GM21528 (cell line): ENCODE measurements at regions not wholly inside any gene's neighbourhood (a gene's known extent, or its start where the extent isn't known, plus 50 kb on each side); places are given as distances from the start of the nearest gene placed in this dataset.

Experiments used
- ATAC-seq: cut with Tn5 transposase; IDR thresholded peaks from one replicate; pipeline ENCODE4 v1.9.1; 2021; ENCODE audit warnings: mild to moderate bottlenecking, moderate library complexity; ENCODE audit not compliant: unreplicated experiment, low FRiP score

DNA sequence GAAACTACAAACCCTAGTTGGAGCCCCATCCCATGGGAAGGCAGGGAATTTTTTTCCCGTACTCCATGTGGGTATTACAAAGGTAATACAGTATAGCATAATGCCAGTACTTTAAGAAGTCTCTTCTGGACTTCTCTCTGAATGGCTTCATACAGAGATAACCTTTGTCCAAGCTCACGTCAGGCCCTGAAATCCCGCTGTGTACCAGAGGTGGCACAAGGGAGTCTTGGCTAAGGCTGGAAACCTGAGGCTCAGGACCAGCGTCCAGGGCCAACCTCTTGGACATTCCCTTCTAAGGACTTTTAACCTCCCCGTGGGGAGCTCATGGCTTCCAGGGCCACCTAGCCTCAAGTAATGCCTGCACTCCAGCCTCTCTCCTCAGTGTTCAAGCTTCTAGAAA, 338.9 kb upstream of the FAM241A start:
- ATAC-seq: no peak

DNA sequence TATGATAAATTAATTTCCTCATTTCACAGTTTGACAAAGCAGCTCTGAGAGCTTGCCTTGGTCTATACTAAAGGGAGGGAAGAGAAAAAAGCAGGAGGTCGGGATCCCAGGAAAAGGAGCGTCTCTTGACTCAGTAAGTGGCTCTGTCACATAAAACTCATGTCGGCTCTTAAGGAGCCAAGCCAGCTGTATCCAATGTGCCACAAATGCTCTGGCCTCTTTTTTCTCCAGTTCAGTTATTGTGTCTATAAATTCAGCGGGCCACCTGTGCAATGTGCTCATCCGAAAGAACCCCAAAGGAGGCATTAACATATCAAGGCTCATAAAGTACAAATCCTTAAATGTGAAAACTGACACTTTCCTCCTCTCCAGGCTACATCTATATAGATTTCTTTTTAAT, 337.7 kb upstream of the FAM241A start:
- no peak for ATAC-seq

DNA sequence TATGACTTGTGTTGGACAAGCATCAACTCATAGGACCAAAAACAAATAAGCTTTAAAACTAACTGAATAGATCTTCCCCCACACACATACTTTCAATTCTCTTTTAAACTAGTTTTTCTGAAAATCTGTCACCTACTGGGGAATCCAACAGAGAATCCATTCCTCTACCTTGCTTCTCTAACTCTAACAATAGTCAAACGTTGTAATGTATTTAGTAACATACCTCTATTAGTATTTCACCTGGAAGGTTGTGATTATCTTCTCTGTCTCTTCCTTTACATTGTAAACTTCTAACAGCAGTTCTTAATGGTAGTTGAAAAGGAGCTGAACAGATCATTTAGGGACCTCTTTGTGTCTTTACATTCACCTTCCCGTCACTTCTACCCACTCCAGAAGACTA, 337.1 kb upstream of the FAM241A start:
- no peak for ATAC-seq

DNA sequence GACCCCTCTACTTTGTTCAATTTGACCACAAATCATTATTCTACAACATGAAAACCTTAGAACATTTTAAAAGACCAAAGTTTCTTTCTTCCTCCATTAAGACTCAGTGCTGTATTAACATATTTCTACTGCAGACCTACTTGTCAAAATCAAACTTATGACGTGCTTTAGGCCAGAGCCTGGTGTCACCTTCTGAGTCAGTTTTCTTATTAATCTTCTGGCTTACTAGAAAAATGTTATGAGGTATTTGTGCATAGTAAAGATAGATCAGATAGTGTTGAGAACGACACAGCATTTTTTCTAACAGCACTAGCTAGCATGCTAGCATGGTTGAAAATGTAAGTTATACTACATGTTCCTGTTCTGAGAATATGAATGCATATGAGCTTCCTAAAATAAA, 333.6 kb upstream of the FAM241A start:
- ATAC-seq: no peak

DNA sequence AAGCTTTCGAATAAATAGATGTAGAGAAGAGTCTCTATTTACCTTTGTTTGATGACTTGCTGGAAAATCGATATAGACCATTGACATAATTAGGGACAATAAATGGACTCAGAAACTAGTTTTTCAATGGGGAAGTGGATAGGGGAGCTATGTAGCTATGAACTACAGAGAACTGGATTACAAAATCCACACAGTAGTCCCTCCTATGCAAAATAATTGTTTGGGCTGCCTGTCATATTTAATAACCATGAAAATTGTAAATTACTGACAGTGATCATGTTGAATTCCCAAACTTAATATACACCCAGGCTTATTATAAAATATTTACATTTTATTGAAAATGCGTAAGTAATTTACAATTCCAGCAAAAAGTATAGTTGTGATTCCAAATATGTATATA, 333.1 kb upstream of the FAM241A start:
- ATAC-seq: no peak

DNA sequence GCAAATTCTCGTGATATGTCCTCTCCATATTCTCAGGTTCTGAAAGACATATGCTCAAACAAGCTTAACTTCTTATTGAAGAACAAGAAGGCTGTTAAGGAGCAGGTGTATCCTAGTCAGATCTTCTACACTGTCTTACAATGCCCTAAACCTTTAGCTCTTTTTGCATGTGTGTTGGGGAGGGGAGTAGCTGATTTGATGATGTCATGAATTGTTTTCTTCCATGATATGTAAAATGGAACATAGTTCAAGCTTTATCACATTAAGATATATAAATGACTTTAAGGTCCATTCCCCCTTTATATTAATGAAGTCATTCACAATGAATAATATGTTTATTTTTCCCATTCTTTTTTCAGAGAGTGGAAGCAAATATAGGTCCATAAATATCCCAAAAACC, 332.5 kb upstream of the FAM241A start:
- ATAC-seq: no peak

DNA sequence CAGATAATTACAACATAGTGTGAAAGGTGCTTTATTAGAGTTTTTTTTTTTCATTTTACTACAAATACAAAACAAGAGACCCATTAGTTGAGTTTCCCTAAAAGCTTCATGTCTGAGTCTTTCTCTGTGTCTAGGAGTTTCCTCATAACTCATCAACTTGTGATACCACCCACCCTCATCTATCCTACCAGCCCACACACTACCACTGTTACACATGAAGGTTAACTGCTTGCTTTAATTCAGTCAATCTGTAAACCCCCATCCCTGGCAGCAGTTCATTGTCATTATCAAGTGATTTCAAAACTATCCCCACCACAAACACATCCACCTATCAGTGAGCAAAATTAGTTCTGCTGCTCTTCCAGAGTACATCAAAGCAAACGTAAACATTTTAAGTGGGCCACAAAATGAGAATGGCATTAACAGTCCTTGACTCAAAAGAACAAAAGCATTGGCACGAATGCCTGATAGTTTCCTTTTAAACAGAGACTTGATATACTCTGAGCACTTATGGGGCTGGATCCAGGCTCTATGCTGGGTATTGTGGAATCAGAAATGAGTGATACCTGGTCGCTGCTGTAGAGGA, 331.6 kb upstream of the FAM241A start:
- ATAC-seq: no peak

DNA sequence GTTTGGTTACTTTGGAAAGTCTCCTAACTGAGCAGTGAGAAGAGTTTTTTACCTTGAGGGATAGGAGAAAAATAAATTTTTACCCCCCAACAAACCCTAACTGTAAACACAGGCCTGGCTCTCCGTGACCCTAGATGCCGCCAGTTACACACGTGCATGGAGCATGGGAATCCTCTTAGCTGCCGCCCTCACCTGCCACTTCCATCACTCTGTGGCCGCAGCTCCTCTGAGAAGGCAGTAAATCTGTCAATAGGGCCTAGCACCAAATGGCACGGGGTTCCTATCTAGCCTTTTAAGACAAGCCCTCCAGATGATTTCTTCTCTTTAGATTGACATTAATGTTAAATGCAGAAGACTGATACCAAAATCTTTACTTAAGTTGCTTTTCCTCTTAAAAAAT, 330.3 kb upstream of the FAM241A start:
- no peak for ATAC-seq

DNA sequence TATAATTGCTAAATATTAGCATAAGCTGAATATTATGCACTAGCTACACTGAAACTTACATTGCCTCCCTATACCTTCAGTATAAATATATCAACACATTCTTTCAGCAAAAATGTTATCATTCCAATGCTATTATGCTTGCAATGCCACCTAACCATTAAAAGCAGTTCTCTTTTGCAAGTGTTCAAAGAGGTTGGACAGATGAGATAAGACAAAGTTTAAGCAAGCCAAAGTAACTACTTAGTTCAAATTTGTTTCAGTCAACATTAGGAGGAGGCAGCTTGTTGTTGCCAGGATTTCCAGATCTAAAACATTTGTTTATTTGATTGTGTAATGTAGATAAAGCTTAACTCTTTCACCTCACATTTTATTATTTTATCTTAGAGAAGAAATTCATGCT, 323.9 kb upstream of the FAM241A start:
- ATAC-seq: no peak

DNA sequence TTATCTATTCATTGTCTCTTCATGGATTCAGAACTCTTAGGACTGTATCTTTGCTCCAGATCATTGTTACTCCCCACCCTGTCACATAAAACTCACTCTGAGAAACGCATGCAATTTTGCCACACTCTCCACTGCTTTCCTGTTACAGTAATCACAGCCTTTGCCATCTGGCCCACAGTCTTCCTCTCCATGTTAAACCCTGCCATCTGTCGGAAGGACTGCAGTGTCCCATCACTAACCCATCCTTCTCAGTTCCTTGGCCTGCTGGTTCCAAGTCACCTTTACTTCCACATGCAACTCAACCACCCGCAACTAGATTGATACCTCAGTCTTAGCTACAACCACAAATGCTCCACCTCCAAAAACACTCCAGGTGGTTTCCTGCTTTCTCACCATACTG, 308.7 kb upstream of the FAM241A start:
- ATAC-seq: no peak

DNA sequence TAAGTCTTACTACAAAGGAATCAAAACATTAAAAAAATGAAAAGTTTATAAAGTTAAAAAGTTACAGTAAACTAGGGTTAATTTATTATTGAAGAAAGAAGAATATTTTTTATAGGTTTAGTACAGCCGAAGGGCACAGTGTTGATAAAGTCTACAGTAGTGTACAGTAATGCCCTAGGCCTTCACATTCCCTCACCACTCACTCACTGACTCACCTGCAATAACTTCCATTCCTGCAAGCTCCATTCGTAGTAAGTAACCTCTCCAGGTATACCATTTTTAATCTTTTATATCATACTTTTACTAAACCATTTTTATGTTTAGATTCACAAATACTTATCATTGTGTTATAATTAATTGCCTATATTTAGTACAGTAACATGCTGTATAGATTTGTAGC, 307.5 kb upstream of the FAM241A start:
- ATAC-seq: no peak

DNA sequence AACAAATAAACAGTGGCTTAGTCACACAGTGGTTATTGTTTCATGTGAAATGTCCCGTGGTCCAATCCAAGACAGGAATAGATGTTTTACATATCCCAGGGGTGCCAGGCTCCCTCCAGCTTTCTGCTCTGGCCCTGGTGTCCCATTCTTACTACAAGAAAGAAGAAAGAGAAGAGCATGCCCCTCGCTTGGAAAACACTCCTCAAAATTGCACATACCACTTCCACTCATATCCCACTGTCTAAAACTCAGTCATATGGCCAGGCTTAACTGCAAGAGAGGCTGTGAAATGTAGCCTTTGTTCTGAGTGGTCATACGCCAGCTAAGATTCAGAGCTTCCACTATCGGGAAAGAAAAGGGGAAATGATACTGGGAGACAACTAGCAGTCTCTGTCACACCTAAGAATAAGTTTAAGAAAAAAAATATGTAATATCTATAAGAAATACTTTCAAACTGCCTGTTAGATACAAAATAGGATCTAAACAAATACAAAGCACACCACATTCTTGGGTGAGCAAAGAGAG, 306.8 kb upstream of the FAM241A start:
- peak; percentile 73 for ATAC-seq

DNA sequence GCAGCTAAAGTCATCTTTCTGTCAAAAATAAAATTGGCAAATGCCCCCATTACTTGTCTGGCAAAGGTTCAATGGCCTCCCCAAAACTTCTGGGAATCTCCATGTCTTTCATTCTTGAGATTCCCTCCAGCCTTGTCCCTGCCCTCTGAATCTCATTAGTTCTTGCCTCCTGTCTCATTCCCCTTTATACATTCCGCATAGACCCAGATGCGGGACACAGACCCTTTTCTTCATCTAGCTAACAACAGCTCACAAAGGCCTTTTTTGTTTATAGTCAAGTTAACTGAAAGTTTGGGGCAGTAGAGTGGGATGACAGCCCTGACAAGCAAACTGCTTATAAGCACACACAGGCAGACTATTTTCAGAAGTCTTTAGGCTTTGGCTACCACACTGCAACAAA, 306.1 kb upstream of the FAM241A start:
- ATAC-seq: no peak

DNA sequence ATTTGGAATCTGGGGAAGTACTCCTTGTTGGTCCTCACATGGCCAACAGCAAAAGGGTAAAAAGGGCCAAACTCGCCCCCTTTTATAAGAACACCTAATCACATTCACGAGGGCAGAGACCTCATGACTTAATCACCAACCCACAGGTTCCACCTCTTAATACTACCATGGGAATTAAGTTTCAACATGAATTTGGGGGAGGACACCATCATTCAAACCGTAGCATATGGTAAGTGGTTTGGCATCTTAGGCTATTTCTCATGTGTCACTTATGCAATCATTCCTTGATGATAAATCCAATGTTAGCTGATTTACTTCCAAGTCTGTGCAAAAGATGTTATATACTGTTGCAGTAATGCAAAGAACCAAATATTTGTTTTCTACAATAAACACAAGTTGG, 302.9 kb upstream of the FAM241A start:
- no peak for ATAC-seq

DNA sequence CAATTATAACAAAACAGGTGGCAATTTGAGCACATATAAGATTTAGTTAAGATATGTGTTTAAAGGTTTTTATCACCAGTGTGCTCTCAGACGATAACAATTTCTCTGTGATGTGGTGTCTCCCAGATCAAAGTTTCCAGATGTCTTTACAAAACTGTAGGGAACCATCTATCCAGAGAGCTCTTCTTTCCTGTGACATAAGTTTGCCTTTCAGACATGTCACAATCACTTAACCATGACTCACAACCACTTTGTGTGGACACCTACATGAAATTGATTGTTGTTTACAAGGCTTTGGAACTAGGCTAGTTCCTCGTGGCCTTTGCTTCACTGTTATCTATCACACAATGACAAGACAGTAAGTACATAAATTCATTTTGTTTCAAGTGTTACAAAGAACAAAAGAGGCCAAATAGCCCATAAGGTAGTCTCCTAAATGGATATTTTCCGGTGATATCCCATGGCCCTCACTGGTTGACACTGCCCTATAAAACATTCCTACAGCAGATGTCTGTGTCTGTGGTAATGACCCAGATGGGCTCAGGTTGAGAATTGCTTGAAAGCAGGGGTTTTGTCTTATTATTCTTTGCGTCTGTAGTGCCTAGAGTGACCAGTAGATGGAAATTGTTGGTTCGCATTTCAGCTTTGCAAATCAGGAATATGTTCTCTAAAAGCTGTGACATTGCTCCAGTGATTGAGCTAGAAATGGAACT, 297.8 kb upstream of the FAM241A start:
- ATAC-seq: no peak

DNA sequence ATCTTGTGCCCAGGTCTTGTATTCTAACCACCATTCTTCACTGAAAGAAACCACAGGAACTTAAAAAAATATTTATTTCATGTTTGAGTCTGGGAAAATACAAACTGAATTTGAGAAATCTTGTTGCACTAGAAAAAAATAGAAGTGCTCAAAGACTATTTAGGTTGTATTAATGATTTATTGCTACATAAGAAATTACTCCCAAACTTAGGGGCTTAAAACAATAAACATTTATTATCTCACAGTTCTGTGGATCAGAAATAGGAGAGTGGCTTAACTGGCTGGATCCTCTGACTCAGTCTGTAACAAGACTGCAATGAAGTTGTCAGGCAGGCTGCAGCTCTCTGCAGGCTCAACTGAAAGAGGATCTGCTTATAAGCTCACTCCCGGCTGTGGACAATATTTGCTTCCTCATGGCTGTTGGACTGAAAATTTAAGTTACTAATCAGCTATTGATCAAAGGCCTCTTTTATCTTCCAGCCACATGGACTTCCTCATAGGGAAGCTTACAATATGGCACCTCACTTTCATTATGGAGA, 295.4 kb upstream of the FAM241A start:
- ATAC-seq: no peak

DNA sequence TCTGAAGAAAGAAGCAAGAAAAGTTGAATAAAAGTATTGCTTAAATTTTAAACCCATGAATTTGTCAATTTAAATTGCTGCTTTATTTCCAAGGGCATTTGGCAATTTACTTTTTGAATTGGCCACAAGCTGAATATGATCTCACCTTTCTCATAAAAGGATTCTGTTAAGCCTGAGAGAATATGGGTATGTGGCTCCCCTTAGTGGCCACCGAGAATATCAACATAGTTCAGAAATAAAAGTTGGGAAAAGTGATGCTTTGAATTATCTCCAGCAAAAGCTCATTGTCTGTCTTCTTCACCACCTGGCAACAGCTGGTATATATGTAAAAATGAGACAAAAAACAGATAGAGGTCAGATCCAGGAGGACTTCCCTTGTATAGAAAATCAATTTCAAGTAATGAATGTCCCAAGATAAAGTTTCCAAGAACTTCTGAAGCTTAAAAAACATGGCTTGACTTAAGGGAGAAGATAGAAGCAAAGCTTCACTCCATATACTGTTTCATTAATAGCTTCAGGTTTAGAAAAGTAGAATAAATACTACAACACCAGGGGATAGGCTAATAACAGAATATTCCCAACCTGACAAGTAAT, 290.7 kb upstream of the FAM241A start:
- peak; percentile 69 for ATAC-seq

DNA sequence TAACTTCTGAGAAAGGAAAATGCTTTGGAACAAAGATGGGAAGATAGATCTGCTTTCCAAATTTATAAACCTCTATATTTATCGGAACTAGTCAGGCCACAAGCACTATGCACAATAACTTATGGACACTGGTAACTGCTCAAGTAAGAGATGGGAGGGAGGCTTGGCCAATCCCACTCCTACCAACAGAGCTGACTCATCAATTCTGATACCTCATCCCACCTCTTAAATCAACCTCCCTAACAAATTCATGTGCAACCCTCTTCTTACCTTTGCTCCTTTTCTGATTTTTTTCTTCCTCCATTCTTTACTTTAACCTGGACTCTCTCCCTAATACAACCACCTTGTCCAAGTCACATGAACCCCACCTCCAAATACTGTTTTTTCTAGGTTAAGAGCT, 289.9 kb upstream of the FAM241A start:
- ATAC-seq: no peak

DNA sequence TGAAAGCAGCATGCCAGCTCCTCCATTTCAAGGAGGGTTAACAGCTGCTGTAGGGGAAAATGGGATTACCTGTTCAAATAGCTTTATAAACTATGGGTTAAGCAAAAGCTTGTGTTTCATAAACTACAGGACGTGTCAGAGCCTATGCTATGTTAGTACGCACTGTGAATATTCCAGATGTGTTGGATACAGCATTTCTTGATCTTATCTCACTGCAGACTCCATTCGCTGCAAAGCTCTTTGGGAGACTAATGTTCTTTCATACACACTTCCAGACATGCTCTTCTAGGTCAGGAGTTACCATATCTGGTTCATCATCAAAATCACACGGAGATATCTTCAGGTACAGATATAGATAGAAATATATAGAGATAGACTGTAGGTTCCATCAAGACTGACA, 281.2 kb upstream of the FAM241A start:
- no peak for ATAC-seq

DNA sequence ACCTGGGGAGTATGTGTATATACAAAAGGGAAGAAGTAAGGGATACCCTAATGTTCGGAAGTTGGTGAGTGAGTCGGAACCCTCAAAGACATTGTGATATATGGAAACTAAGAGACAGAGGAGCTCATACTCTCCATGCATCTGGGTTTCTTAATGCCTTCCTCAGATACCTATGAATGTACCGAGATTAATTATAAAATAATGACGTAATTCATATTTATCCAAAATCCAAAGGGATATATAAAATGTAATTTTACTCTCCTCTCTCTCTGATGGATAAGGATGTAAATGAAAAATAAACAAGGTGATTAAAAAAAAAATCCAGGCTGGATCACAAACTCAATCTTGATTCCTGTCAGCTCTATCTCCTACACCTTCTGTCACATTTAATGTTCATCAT, 275.9 kb upstream of the FAM241A start:
- ATAC-seq: no peak

DNA sequence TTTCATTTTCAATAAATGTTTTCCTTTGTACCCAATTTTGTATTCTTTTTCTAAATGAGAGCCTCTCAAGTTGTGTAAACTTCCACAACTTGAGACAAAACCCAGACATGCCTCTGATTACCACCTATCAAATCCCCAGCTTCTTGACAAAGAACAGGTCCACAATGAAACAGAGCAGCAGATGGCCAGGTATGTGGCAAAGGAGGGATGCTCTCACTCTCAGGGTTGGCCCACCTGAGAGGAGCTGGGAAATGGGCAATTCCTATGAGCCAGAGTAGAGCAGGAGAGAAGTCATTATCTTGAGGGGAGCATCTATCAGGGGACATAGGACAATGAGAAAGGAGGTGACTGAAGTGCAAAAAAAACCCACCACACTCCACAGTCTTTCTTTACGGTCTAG, 273.5 kb upstream of the FAM241A start:
- ATAC-seq: no peak

DNA sequence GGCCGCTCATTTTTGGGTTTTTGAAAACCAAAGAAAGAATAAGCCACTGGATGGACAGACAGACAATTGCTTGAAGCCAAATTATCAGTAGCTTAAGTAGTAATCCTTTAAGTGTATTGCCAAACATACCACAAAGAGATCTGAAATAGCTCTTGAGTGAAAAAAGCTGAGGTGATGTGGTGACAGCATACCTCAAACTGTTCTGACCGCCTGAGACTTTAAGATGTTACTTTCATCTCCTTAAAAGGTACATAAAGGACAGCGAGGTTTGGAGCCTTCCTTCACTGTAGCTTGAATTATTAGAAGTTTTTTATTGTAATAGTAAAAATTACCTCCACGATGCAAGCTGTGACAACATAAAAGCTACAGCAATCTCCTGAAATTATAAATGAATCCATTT, 271.5 kb upstream of the FAM241A start:
- no peak for ATAC-seq
